ENCODE measurements at regions not wholly inside any gene's neighbourhood (a gene's known extent, or its start where the extent isn't known, plus 50 kb on each side); places are given as distances from the start of the nearest gene placed in this dataset.
"Not testable (repeated sequence)": the region's sequence is repeated elsewhere in the genome, so short reads cannot be mapped to it uniquely, and the experiment has no call there.

DNA sequence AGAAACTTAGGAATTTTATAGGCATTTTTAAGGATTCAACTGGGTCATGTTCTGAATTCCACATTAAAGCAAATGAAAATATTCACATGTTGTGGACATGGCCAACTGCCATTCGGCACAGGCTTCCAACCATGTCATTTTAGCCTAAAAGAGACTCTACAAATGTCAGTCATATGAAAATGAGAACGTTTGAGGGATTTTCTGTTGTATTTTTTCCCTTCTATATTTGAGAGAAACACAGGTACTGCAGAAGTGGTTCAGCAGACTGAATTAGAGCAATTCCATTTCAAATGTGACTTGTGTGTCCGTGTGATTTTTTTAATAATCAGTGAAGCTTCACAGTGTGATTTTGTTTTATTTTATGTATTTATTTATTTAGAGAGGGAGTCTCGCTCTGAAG, 124.3 kb downstream of the TP53TG3F start:
- H3K9me3 Mint-ChIP-seq; H3K27ac Mint-ChIP-seq; DNase-seq (ENCODE audit: low spot score in 2 of 2); ATAC-seq; H3K36me3 Mint-ChIP-seq: not testable (repeated sequence)

DNA sequence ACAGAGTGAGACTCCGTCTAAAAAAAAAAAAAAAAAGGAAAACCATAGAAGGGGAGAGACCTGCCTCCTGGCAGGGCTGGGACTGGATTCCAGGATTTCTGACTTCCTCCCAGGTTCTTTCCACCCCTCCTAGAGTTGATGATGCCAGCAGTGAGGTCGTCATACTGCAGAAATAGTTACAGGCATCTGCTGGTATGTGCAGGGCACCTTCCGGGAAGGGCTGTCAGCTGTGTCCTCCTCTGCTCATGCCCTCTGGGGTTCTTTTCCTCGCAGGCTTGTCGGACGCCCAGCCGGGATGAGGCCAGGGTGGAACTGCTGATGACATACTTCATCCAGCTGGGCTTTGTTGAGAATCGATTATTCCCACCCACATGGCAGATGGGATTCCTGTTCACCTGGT, 129.2 kb downstream of the TP53TG3F start:
- not testable (repeated sequence) for ATAC-seq; H3K36me3 Mint-ChIP-seq; H3K27ac Mint-ChIP-seq; DNase-seq (ENCODE audit: low spot score in 2 of 2); H3K9me3 Mint-ChIP-seq

DNA sequence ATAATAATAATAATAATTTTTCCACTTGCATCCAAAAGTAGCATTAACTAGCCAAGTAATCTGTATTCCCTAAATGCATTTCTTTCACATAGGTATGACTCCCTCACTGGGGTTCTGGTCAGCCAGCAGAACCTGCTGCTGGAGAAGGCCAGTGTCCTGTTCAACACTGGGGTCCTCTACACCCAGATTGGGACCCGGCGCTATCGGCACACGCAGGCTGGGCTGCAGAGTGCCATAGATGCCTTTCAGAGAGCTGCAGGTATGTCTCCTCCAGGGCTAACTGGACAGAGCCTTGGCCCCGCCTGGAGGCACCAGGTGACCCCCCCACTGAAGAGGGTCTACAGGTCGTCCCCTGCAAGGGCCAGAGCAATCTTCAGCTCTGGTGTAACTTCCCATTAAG, 133.9 kb downstream of the TP53TG3F start:
- ATAC-seq; H3K36me3 Mint-ChIP-seq; H3K27ac Mint-ChIP-seq; DNase-seq (ENCODE audit: low spot score in 2 of 2); H3K9me3 Mint-ChIP-seq: not testable (repeated sequence)

DNA sequence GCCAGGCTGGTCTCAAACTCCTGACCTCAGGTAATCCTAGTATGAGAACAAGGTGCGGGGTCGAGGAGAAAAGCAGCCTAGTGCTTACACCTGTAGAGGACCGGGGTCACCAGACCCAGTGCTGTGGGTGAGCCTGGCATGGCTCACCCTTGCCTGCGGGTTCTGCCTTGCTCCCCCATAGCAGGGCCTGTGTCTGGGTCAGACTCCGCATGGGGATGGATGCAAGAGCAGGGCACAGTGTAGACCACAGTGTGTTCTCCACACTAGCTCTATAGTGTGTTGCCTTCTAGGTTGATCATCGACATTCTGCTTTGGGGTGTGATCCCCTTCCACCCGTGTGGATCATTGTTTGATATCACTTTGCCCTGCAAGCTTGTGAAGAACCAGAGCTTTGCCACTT, 135.7 kb downstream of the TP53TG3F start:
- H3K27ac Mint-ChIP-seq; DNase-seq (ENCODE audit: low spot score in 2 of 2); ATAC-seq; H3K36me3 Mint-ChIP-seq; H3K9me3 Mint-ChIP-seq: not testable (repeated sequence)

DNA sequence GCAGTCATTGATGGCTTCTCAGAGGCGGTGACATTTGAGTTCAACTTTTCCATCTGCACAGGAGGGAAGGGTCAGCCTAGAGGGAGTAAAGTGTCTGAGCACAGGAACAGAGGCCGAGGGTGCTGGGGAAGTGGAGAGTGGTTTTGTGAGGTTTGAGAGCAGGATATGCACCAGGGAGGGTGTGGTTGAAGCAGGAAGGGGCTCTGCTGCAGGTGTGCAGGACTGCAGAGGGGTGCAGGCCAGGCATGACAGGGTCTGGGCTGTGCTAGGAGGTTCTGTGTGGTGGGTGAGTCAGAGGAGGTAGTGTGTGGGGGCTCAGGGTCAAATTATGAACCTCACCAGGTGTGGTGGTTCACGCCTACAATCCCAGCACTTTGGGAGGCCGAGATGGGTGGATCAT, 141.6 kb downstream of the TP53TG3F start:
- not testable (repeated sequence) for H3K36me3 Mint-ChIP-seq; H3K27ac Mint-ChIP-seq; DNase-seq (ENCODE audit: low spot score in 2 of 2); ATAC-seq; H3K9me3 Mint-ChIP-seq

DNA sequence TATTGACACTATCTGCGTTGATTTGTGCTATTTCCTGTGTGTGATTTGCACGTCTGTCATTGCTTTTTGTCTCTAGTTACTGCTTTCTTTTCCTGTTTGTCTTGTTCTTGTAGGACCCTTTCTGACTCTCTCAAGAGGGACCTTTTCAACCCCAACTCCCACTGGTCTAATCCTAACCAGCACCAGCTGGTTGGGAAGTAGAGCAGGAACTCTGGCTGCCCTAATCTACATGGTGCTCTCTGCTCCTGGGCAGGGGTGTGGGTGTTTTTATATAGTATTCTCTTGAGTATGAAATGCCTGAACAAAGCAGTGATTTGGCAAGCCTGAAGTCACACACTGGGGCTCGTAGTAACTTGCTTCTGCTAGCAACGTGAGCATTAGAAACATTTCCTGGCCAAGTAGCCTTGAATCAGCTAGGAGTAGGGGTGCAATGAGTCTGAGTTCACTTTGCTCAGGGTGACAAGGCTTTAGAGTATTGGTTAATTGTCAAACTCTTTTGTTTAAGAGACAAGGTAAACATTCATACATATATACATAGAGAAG, 164.2 kb downstream of the TP53TG3F start:
- ATAC-seq; H3K9me3 Mint-ChIP-seq; DNase-seq (ENCODE audit: low spot score in 2 of 2); H3K36me3 Mint-ChIP-seq; H3K27ac Mint-ChIP-seq: not testable (repeated sequence)

DNA sequence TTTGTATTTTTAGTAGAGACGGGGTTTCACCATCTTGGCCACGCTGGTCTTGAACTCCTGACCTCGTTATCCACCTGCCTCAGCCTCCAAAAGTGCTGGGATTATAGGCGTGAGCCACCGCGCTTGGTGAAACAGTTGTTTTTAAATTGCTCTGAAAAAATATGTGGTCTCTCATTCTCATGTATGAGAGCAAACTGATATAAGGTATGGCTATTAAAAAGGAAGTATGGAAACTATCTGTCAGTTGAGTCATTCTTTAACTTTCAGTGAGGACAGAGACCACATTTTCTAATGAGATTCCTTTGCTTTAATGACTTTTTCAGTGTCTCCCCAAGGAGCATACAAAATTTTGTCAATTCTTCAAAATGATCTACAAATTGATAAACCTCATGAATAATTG, 169.5 kb downstream of the TP53TG3F start:
- not testable (repeated sequence) for ATAC-seq; H3K36me3 Mint-ChIP-seq; H3K27ac Mint-ChIP-seq; H3K9me3 Mint-ChIP-seq; DNase-seq (ENCODE audit: low spot score in 2 of 2)

DNA sequence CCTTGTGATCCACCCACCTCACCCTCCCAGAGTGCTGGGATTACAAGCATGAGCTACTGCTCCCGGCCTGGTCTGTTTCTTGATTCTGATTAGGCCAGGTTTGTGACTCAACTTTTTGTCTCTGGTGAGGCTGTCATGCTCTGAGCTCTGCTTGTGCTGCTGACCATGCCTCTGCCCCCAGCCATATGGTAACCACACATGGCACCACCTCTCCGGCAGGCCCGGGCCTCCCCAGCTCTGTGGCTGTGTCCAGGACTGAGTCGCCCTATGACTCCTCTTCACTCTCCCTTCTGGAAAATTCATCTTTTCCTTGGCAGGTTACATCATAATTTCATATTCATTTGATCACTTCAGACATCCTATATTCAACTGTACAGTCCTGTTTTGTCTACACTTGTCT, 172.3 kb downstream of the TP53TG3F start:
- H3K27ac Mint-ChIP-seq; DNase-seq (ENCODE audit: low spot score in 2 of 2); H3K9me3 Mint-ChIP-seq; ATAC-seq; H3K36me3 Mint-ChIP-seq: not testable (repeated sequence)

DNA sequence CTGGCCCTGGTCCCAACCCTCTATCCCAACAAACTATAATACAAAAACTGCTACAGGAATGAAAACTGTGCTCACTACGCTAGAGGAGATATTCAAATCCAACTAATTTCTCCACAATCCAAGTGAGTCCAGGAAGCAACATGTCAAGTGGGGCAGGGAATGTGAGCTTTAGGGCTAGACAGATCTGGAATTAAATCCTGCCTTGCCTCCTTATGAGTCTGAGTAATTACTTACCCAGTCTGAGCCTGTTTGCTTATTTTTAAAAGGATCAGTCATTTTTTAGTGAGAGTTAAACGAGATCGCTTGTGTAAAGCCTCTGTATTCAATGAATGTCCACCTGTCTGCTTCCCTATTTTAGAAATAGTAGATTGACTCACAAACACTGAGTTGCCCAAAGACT, 174.6 kb downstream of the TP53TG3F start:
- ATAC-seq, H3K27ac Mint-ChIP-seq: not testable (repeated sequence)

DNA sequence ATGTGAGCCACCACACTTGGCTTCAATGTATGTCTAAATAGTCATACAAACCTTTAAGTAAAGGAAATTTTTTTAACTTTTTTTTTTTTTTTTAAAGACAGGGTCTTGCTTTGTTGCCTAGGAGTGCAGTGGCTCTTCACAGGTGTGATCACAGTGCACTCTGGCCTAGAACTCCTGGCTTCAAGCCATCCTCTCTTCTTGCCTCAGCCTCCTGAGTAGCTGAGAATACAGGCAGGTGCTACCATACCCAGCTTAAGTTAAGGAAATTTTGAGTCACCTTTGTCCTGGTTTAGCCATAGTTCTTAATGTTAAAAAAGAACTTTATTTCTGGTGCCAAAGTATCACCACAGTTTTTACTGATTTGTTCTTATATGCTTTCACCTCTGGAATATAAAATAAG, 177.3 kb downstream of the TP53TG3F start:
- H3K9me3 Mint-ChIP-seq; ATAC-seq; DNase-seq (ENCODE audit: low spot score in 2 of 2); H3K27ac Mint-ChIP-seq; H3K36me3 Mint-ChIP-seq: not testable (repeated sequence)

More for the DNA sequence above, 174.6 kb downstream of the TP53TG3F start:
- not testable (repeated sequence) for DNase-seq (ENCODE audit: low spot score in 2 of 2); H3K9me3 Mint-ChIP-seq; H3K36me3 Mint-ChIP-seq

DNA sequence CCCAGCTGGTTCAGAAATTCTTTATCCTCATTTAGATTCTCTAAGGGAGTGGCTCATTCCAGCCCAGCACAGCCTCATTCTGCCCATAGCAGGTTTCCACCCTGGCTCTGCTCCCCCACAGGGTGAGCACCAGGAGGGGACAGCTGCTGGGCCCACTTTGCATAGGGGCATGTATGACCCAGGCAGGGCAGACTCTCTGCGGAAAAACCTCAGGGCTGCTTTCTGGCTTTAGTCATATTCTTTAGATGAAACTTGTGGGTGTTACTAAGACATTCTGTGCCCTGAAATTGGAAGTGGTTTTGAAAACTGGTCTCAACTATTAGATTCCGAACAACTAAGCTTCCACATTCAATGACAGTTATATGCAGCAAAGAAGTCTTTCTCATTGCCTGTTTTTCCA, 183.9 kb downstream of the TP53TG3F start:
- H3K9me3 Mint-ChIP-seq, ATAC-seq: not testable (repeated sequence)

DNA sequence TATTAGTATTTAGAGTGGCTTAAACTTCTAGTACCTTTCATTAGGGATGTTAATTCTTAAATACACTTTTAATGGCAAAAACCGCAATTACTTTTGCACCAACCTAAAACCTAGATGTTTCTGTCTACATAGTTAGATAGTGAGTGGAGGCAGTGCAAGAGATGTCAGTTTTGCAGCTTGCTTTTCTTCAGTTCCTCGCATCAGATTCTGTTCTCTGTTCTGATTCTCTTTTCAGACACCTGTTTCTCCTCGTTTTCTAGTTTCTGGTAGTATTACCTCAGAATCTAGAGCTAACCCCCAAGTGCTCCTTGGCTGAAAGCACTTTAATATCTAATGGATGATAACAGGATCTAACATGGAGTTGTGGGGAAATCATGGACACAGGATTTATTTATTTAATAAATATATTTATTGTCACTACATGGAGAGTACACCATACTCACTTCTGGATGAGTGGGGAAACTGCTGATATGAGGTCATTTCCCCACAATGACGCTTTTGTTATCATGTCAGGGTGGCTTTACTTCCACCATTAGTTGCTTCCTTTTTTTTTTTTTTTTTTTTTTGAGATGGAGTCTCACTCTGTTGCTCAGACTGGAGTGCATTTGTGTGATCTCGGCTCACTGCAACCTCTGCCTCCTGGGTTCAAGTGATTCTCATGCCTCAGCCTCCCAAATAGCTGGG, 184.4 kb downstream of the TP53TG3F start:
- H3K9me3 Mint-ChIP-seq, H3K36me3 Mint-ChIP-seq, ATAC-seq: not testable (repeated sequence)

More for the DNA sequence above, 183.9 kb downstream of the TP53TG3F start:
- not testable (repeated sequence) for DNase-seq (ENCODE audit: low spot score in 2 of 2); H3K27ac Mint-ChIP-seq; H3K36me3 Mint-ChIP-seq

DNA sequence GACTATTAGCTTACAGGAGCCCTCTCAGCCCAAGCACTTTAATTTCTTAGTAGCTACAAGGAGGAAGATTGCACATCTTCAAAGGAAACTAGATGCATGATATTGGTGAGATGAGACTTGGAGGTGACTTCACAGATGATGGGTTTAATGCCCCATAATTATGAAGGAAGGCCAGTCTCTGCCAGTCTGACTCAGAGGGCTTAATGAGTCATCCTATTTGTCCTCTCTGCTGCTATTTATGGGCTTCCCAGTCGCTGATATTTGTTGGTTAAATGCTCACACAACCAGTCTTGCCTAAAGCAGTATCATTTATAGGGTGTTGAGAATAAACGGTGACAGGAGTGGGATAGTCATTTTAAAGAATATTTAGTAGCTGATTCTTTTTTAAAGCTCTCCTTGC, 187.0 kb downstream of the TP53TG3F start:
- not testable (repeated sequence) for DNase-seq (ENCODE audit: low spot score in 2 of 2); H3K36me3 Mint-ChIP-seq; H3K27ac Mint-ChIP-seq; ATAC-seq; H3K9me3 Mint-ChIP-seq

More for the DNA sequence above, 184.4 kb downstream of the TP53TG3F start:
- H3K27ac Mint-ChIP-seq; DNase-seq (ENCODE audit: low spot score in 2 of 2): not testable (repeated sequence)

DNA sequence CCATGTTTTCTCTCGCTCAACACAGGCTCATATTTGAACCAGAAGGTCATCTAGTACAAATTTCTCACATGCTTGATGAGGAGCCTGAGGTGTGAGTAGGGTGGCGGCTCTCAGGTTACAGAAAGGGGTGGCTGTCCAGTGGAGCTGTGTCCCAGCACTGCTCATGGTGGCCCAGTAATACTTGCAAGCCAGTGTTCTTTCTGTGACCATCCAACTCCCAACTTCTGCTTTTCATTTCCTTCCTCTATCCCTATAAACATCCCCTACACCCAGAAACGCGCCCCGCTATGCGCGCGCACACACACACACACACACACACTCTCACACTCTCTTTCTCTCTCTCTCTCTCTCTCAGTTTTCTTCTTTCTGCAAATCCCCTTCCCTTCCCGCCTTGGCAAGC, 196.3 kb downstream of the TP53TG3F start:
- not testable (repeated sequence) for H3K27ac Mint-ChIP-seq; H3K36me3 Mint-ChIP-seq; H3K9me3 Mint-ChIP-seq; ATAC-seq; DNase-seq (ENCODE audit: low spot score in 2 of 2)

DNA sequence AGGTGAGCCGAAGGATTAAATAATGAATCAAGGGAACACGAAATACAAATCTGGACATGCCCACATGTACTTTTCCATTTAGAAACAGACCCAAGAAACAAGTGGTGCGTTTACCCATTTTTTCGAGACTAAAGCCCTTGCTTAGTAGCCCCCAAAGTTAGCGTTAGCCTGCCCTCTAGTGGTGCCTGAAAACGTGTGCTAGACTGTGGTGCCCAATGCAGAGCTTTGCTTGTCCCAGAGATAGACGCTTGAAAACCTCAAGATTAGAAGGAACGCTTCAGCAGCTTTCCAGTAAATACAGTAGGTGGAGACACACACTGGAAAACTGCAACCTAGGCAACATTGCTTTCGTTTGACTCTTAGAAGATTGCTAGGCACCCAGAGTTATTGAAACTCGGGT, 197.0 kb downstream of the TP53TG3F start:
- DNase-seq (ENCODE audit: low spot score in 2 of 2); H3K27ac Mint-ChIP-seq; H3K9me3 Mint-ChIP-seq; H3K36me3 Mint-ChIP-seq: not testable (repeated sequence)
- ATAC-seq: peak; percentile 64 to 75

DNA sequence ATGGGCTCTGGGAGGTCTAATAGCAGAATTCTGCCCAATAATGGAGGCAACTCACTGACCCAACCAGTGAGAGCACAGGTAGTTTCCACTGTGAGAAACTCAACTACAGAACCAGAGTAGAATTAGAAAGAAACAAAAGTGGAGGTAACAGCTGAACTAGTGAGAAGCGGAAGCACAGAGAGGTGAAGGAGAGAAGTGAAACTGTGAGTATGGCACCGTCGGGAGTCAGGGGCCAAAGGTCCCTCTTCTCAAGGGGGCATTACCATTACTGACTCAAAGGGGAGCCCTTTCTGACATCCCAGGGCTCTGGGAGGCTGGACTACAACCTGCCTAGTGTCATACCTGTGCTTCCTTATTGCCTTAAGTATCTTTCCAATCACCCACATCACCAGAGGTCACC, 198.3 kb downstream of the TP53TG3F start:
- not testable (repeated sequence) for H3K9me3 Mint-ChIP-seq, ATAC-seq, H3K36me3 Mint-ChIP-seq

DNA sequence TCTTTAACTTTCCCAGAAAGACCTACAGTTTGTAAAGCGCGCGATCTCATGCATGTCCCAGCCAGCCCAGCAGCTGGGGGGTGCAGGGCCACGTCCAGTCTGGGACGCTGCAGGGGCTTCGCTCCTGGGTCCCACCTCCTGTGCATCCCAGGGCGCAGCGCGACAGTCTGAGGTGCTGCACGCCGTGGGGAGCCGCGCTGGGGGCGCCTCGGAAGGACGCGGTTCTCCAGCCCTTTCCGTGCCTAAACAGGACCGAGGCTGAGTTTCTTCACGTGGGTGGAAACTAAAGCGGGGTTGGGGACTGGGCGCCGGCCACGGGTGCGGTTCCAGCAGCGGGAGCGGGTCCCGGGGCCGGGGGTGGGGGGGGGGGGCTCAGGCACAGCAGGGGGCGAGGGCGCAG, 221.4 kb downstream of the TP53TG3F start:
- not testable (repeated sequence) for H3K36me3 Mint-ChIP-seq; H3K27ac Mint-ChIP-seq; H3K9me3 Mint-ChIP-seq; ATAC-seq; DNase-seq (ENCODE audit: low spot score in 2 of 2)

More for the DNA sequence above, 198.3 kb downstream of the TP53TG3F start:
- not testable (repeated sequence) for H3K27ac Mint-ChIP-seq; DNase-seq (ENCODE audit: low spot score in 2 of 2)

DNA sequence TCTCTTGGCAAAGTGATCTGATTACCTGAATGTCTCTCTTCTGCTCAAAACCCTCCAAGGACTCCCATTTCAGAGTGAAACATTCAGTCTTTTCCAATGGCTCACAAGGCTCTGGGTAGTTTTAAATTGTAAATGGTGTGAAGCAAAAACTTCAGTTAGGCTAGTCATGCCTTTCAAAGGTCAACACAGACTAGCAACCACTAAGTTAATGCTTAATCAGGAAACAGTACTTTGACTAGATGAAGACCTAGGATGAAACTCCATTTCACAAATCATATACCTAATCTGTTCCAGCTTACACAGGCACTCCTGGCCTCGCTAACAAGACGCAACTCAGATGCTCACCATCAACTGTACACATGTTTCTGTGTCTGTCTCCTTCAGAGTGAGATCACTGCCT, 240.9 kb downstream of the TP53TG3F start:
- H3K27ac Mint-ChIP-seq; DNase-seq (ENCODE audit: low spot score in 2 of 2); H3K36me3 Mint-ChIP-seq; ATAC-seq: not testable (repeated sequence)
- peaks cover 10 to 12% of the 10 kb centered on the region in 2 donors for H3K9me3 Mint-ChIP-seq

Measured in activated naive CD4-positive, alpha-beta T cell treated with anti-CD3 and anti-CD28 coated beads, Interleukin-2, amount 50 U/mL, for 72 hours (primary cell).